ENCODE measurements at regions not wholly inside any gene's neighbourhood (a gene's known extent, or its start where the extent isn't known, plus 50 kb on each side); places are given as distances from the start of the nearest gene placed in this dataset.

- H3K27me3 ChIP-seq (ENCODE audit: control insufficient read depth, insufficient read depth, low read length), result no peaks in the 10 kb centered on the region
- no peak overlapping the region for H3K4me2 ChIP-seq (ENCODE audit: low read length)
- no peaks in the 10 kb centered on the region for H3K9me3 ChIP-seq (ENCODE audit: control insufficient read depth, low read length)
- H3K36me3 ChIP-seq (ENCODE audit: control insufficient read depth, insufficient read depth, low read length), result no peaks in the 10 kb centered on the region
- H3K4me3 ChIP-seq (ENCODE audit: low read depth, low read length), result no peak overlapping the region
- H2AFZ ChIP-seq, result no peak overlapping the region
- TF ChIP-seq CTCF (IDR thresholded peaks at IDR 0.05), result no peak
- no peaks in the 10 kb centered on the region for H3K4me1 ChIP-seq
- no peak overlapping the region for H3K27ac ChIP-seq
- no peaks in the 10 kb centered on the region for H3K79me2 ChIP-seq
- no peak overlapping the region for H3K9ac ChIP-seq
Observed at GRCh38 chr4:136032391-136032790, 1499.9 kb downstream of the PCDH18 start.

GRCh38 chr4:136025540-136025939 lies 1506.8 kb downstream of the PCDH18 start:
- no peak for TF ChIP-seq CTCF (IDR thresholded peaks at IDR 0.05)
- Histone ChIP-seq H3K36me3 (ENCODE audit: control insufficient read depth, insufficient read depth, low read length) (no peaks in the 10 kb centered on the region), H3K27ac (no peak overlapping the region), H3K4me3 (ENCODE audit: low read depth, low read length) (no peak overlapping the region), H3K79me2 (no peaks in the 10 kb centered on the region), H3K9me3 (ENCODE audit: control insufficient read depth, low read length) (no peaks in the 10 kb centered on the region), H3K27me3 (ENCODE audit: control insufficient read depth, insufficient read depth, low read length) (no peaks in the 10 kb centered on the region), H3K9ac (no peak overlapping the region), H3K4me2 (ENCODE audit: low read length) (no peak overlapping the region), H3K4me1 (no peaks in the 10 kb centered on the region), H2AFZ (no peak overlapping the region)

- Histone ChIP-seq H3K4me2 (ENCODE audit: low read length) (no peak overlapping the region), H3K79me2 (no peaks in the 10 kb centered on the region), H3K27ac (no peak overlapping the region), H3K4me1 (no peaks in the 10 kb centered on the region), H3K4me3 (ENCODE audit: low read depth, low read length) (no peak overlapping the region), H3K27me3 (ENCODE audit: control insufficient read depth, insufficient read depth, low read length) (no peaks in the 10 kb centered on the region), H2AFZ (no peak overlapping the region), H3K9ac (no peak overlapping the region), H3K36me3 (ENCODE audit: control insufficient read depth, insufficient read depth, low read length) (no peaks in the 10 kb centered on the region), H3K9me3 (ENCODE audit: control insufficient read depth, low read length) (no peaks in the 10 kb centered on the region)
- TF ChIP-seq CTCF (IDR thresholded peaks at IDR 0.05), result no peak
Observed at GRCh38 chr4:136017556-136017955, 1514.7 kb downstream of the PCDH18 start.

GRCh38 chr4:136012220-136012619 lies 1520.1 kb downstream of the PCDH18 start:
- no peak overlapping the region for H2AFZ ChIP-seq
- no peak overlapping the region for H3K4me2 ChIP-seq (ENCODE audit: low read length)
- TF ChIP-seq CTCF (IDR thresholded peaks at IDR 0.05), result no peak
- H3K9ac ChIP-seq, result no peak overlapping the region
- H3K4me3 ChIP-seq (ENCODE audit: low read depth, low read length), result no peak overlapping the region
- no peaks in the 10 kb centered on the region for H3K4me1 ChIP-seq
- no peaks in the 10 kb centered on the region for H3K27me3 ChIP-seq (ENCODE audit: control insufficient read depth, insufficient read depth, low read length)
- H3K79me2 ChIP-seq, result no peaks in the 10 kb centered on the region
- H3K27ac ChIP-seq, result no peak overlapping the region
- no peaks in the 10 kb centered on the region for H3K36me3 ChIP-seq (ENCODE audit: control insufficient read depth, insufficient read depth, low read length)
- H3K9me3 ChIP-seq (ENCODE audit: control insufficient read depth, low read length), result no peaks in the 10 kb centered on the region

- no peaks in the 10 kb centered on the region for H3K27me3 ChIP-seq (ENCODE audit: control insufficient read depth, insufficient read depth, low read length)
- no peak overlapping the region for H3K4me2 ChIP-seq (ENCODE audit: low read length)
- no peak overlapping the region for H3K27ac ChIP-seq
- no peaks in the 10 kb centered on the region for H3K36me3 ChIP-seq (ENCODE audit: control insufficient read depth, insufficient read depth, low read length)
- H3K4me1 ChIP-seq, result no peaks in the 10 kb centered on the region
- no peak overlapping the region for H3K9ac ChIP-seq
- H3K9me3 ChIP-seq (ENCODE audit: control insufficient read depth, low read length), result no peaks in the 10 kb centered on the region
- no peak overlapping the region for H3K4me3 ChIP-seq (ENCODE audit: low read depth, low read length)
- no peaks in the 10 kb centered on the region for H3K79me2 ChIP-seq
- H2AFZ ChIP-seq, result no peak overlapping the region
- no peak for TF ChIP-seq CTCF (IDR thresholded peaks at IDR 0.05)
Observed at GRCh38 chr4:136009258-136009832, 1522.9 kb downstream of the PCDH18 start.

Data from parathyroid adenoma (tissue), 2 donors.